Tibial artery (tissue), 4 donors: ENCODE measurements at regions not wholly inside any gene's neighbourhood (a gene's known extent, or its start where the extent isn't known, plus 50 kb on each side); places are given as distances from the start of the nearest gene placed in this dataset.
"Not testable (repeated sequence)": the region's sequence is repeated elsewhere in the genome, so short reads cannot be mapped to it uniquely, and the experiment has no call there.

Experiments used
- DNase-seq, 2 donors: peaks; one replicate each; pipeline ENCODE4 v3.0.0-alpha.2; 2019
- H3K27ac ChIP-seq, 2 donors: fragments of 200-600 bp; sonication (generic) in 1 of 2; 1 replicate in 1 of 2; 2 replicates in 1 of 2; pipeline ENCODE4 v1.5.1; 2018 to 2019; ENCODE audit warnings: mild to moderate bottlenecking in 1 of 2
- H3K27me3 ChIP-seq, 2 donors: fragments of 200-600 bp; sonication (generic) in 1 of 2; one replicate each; pipeline versions ENCODE4 v1.5.1 to v1.6.0; 2016 to 2019
- H3K36me3 ChIP-seq, 3 donors: fragments of 200-600 bp; sonication (generic) in 2 of 3; one replicate each; pipeline ENCODE4 v1.5.1; 2016 to 2019; ENCODE audit warnings: mild to moderate bottlenecking in 2 of 3
- H3K4me1 ChIP-seq, 4 donors: fragments of 200-600 bp; sonication (generic) in 2 of 4; 1 replicate in 3 of 4; 2 replicates in 1 of 4; pipeline ENCODE4 v1.5.1; 2016 to 2019
- H3K4me3 ChIP-seq, 2 donors: fragments of 200-600 bp; sonication (generic) in 1 of 2; 1 replicate in 1 of 2; 2 replicates in 1 of 2; pipeline ENCODE4 v1.5.1; 2018 to 2019; ENCODE audit warnings: mild to moderate bottlenecking in 2 of 2
- H3K9me3 ChIP-seq, 3 donors: fragments of 200-600 bp; sonication (generic) in 1 of 3; one replicate each; pipeline ENCODE4 v1.5.1; 2016 to 2019
- intact Hi-C: fragments of 100-400 bp; cut with DNase I; formaldehyde crosslinking; loops from one replicate; pipeline ENCODE4 v1.15.0; 2023; ENCODE audit warnings: low total_unique reads
- TF ChIP-seq, protein P1 (sequence below), 2 experiments: fragments of 200-600 bp in 1 of 2; fragments of 450-650 bp in 1 of 2; IDR thresholded peaks; one replicate each; pipeline ENCODE4 v1.5.1; 2017 to 2019; ENCODE audit warnings: antibody characterized with exemption in 2 of 2, mild to moderate bottlenecking in 1 of 2, moderate library complexity in 1 of 2

DNA sequence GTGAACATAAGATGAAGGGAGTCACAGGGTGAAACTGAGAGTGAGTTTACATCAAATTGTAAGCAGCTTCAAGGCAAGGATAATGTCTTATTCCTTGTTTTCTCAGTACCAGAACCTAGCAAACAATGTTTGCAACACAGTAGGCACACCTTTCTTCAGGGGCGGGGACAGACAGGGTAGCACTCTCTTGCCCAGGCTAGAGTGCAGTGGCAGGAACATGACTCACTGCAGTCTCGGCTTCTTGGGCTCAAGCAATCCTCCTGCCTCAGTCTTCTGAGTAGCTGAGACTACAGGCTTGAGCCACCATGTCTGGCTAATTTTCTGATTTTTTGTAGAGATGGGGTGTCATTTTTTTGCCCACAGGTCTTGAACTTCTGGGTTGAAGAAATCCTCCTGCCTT, 299.8 kb downstream of the CD83 start:
- H3K27me3 ChIP-seq, result no peaks in the 10 kb centered on the region
- intact Hi-C loops, result no loop called here
- H3K4me3 ChIP-seq, result no peak overlapping the region
- no peaks in the 10 kb centered on the region for H3K36me3 ChIP-seq
- TF ChIP-seq, protein P1, sequence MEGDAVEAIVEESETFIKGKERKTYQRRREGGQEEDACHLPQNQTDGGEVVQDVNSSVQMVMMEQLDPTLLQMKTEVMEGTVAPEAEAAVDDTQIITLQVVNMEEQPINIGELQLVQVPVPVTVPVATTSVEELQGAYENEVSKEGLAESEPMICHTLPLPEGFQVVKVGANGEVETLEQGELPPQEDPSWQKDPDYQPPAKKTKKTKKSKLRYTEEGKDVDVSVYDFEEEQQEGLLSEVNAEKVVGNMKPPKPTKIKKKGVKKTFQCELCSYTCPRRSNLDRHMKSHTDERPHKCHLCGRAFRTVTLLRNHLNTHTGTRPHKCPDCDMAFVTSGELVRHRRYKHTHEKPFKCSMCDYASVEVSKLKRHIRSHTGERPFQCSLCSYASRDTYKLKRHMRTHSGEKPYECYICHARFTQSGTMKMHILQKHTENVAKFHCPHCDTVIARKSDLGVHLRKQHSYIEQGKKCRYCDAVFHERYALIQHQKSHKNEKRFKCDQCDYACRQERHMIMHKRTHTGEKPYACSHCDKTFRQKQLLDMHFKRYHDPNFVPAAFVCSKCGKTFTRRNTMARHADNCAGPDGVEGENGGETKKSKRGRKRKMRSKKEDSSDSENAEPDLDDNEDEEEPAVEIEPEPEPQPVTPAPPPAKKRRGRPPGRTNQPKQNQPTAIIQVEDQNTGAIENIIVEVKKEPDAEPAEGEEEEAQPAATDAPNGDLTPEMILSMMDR (IDR thresholded peaks at IDR 0.05), result no peak
- no peaks in the 10 kb centered on the region for H3K9me3 ChIP-seq
- no peak overlapping the region for H3K27ac ChIP-seq
- H3K4me1 ChIP-seq, result no peaks in the 10 kb centered on the region
- DNase-seq, result no peak

DNA sequence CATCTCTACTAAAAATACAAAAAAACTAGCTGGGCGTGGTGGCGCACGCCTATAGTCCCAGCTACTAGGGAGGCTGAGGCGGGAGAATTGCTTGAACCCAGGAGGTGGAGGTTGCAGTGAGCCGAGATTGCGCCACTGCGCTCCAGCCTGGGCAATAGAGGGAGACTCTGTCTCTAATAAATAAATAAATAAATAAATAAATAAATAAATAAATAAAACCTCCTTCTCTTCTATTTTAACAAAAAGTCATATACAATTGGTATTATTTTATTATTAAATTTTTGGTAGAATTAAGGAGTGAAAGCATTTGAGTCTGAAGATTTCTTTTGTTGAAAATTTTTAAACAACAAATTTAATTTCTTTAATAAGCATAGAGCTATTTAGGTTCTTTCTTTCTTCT, 301.7 kb downstream of the CD83 start:
- intact Hi-C loops, H3K4me3 ChIP-seq, DNase-seq: not testable (repeated sequence)

DNA sequence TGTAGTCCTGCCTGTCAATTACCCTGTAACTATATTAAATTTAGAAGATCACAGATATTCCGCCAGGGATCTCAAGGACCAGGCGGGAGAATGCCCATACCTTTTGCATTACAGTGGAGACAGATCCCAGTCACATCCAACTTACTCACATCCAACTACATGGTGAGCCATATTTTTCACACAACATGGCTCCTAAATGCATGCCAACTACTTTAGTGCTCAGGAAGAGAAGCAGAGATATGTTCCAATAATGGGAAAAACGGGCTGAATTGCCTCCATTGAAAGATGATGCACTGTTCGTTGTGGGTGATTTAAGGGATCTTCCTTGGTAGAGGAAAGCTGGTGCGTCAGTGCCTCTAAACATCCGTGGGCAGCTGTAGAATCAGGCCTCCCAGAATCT, 304.5 kb downstream of the CD83 start:
- H3K27me3 ChIP-seq, result no peaks in the 10 kb centered on the region
- H3K9me3 ChIP-seq, result no peaks in the 10 kb centered on the region
- H3K27ac ChIP-seq, result no peak overlapping the region
- H3K4me1 ChIP-seq, result peaks cover 0 to 10% (median 5%) of the 10 kb centered on the region in 4 donors
- TF ChIP-seq, protein P1 (IDR thresholded peaks at IDR 0.05), result no peak
- intact Hi-C loops, result no loop called here
- H3K4me3 ChIP-seq, result no peak overlapping the region
- H3K36me3 ChIP-seq, result no peaks in the 10 kb centered on the region
- DNase-seq, result no peak

More for the DNA sequence above, 301.7 kb downstream of the CD83 start:
- H3K27me3 ChIP-seq, H3K9me3 ChIP-seq, H3K27ac ChIP-seq, H3K36me3 ChIP-seq: not testable (repeated sequence)
- H3K4me1 ChIP-seq, result peaks cover 0 to 10% (median 5%) of the 10 kb centered on the region in 4 donors

DNA sequence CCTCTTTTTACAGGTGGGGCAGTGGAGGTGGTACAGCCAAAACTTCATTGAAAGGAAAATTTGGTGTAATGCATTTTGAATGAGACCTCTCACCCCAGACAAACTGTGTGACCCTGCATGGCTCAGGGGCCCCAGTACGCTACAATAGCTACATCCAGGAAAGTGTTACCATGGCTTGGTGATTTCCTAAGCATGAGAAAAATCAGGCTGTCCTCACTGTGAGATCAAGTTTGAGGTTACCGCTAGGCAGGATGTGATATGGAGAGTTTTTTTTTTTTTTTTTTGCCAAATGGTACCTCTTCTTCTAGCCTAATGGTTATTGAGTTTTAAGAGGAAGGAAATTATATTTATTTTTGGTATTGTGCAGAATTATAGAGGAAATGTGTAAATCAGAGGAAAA, 305.3 kb downstream of the CD83 start:
- TF ChIP-seq, protein P1 (IDR thresholded peaks at IDR 0.05), result no peak
- Histone ChIP-seq H3K4me1 (peaks cover 0 to 10% (median 5%) of the 10 kb centered on the region in 4 donors), H3K27me3 (no peaks in the 10 kb centered on the region), H3K4me3 (no peak overlapping the region), H3K27ac (no peak overlapping the region), H3K36me3 (no peaks in the 10 kb centered on the region), H3K9me3 (no peaks in the 10 kb centered on the region)
- intact Hi-C loops, result no loop called here
- no peak for DNase-seq

DNA sequence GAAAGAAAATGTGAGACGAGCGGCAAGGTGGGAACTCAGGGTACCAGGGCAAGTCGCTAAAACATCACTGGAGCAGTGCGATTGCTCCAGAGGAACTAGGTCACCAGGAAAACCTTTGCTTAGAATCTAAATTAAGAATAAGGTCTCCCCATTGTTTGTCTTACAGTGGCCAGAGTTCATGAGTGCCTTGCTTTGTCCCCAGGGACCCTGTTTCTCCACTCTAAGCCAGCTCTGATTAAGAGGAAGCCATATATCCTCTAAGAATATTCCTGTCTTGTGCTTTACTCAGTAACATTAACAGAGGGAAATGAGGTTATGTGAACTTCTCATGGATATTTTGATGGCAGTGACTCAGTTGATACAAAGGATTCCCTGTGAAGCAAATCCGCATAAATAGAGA, 305.8 kb downstream of the CD83 start:
- H3K4me3 ChIP-seq, result no peak overlapping the region
- no peaks in the 10 kb centered on the region for H3K36me3 ChIP-seq
- H3K9me3 ChIP-seq, result no peaks in the 10 kb centered on the region
- H3K27me3 ChIP-seq, result no peaks in the 10 kb centered on the region
- TF ChIP-seq, protein P1 (IDR thresholded peaks at IDR 0.05), result no peak
- DNase-seq, result no peak
- intact Hi-C loops, result no loop called here
- peaks cover 0 to 10% (median 5%) of the 10 kb centered on the region in 4 donors for H3K4me1 ChIP-seq
- no peak overlapping the region for H3K27ac ChIP-seq

DNA sequence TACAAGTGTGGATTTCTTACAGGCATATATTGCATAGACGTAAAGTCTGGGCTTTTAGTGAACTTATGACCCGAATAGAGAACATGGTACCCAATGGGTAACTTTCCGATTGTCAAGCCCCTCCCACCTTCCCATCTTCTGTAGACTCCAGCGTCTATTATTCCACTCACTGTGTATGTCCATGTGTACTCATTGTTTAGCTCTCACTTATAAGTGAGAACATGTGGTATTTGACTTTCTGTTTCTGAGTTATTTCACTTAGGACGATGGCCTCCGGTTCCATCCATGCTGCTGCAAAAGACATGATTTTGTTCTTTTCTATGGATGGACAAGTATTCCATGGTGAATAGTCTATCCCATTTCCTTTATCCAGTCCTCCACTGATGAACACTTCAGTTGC, 306.4 kb downstream of the CD83 start:
- H3K9me3 ChIP-seq, result no peaks in the 10 kb centered on the region
- H3K36me3 ChIP-seq, result no peaks in the 10 kb centered on the region
- no peak for DNase-seq
- no peak overlapping the region for H3K27ac ChIP-seq
- H3K4me1 ChIP-seq, result peaks cover 0 to 10% (median 5%) of the 10 kb centered on the region in 4 donors
- H3K4me3 ChIP-seq, result no peak overlapping the region
- H3K27me3 ChIP-seq, result no peaks in the 10 kb centered on the region
- TF ChIP-seq, protein P1 (IDR thresholded peaks at IDR 0.05), result no peak
- intact Hi-C loops, result no loop called here
